Neural cell (in vitro differentiated cells): ENCODE measurements at regions not wholly inside any gene's neighbourhood (a gene's known extent, or its start where the extent isn't known, plus 50 kb on each side); places are given as distances from the start of the nearest gene placed in this dataset.

Experiments used
- POLR2AphosphoS5 ChIP-seq: IDR thresholded peaks from 2 replicates; pipeline ENCODE4 v1.6.1; 2012
- TF ChIP-seq, protein P1 (sequence below): fragments of 450-650 bp; IDR thresholded peaks from 2 replicates; pipeline ENCODE4 v1.5.1; 2014; ENCODE audit warnings: antibody characterized with exemption, mild to moderate bottlenecking, moderate library complexity; ENCODE audit not compliant: poor library complexity, severe bottlenecking

DNA sequence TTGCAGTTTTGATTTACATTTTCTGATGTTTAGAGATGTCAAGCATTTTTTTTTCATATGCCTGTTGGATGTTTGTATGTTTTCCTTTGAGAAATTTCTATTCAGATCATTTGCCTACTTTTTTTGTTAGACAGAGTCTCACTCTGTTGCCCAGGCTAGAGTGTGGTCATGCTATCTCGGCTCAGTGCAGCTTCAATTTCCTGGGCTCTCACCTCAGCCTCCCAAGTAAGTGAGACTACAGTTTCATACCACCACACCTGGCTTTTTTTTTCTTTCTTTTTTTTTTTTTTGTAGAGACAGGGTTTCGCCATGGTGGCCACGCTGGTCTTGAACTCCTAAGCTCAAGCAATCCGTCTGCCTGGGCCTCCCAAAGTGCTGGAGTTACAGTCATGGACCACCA, 291.7 kb downstream of the SLITRK2 start:
- TF ChIP-seq, protein P1, sequence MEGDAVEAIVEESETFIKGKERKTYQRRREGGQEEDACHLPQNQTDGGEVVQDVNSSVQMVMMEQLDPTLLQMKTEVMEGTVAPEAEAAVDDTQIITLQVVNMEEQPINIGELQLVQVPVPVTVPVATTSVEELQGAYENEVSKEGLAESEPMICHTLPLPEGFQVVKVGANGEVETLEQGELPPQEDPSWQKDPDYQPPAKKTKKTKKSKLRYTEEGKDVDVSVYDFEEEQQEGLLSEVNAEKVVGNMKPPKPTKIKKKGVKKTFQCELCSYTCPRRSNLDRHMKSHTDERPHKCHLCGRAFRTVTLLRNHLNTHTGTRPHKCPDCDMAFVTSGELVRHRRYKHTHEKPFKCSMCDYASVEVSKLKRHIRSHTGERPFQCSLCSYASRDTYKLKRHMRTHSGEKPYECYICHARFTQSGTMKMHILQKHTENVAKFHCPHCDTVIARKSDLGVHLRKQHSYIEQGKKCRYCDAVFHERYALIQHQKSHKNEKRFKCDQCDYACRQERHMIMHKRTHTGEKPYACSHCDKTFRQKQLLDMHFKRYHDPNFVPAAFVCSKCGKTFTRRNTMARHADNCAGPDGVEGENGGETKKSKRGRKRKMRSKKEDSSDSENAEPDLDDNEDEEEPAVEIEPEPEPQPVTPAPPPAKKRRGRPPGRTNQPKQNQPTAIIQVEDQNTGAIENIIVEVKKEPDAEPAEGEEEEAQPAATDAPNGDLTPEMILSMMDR, result no peak
- TF ChIP-seq POLR2AphosphoS5, result no peak
